Stimulated activated memory B cell treated with anti-CD40 and anti-IgM and Interleukin-4, amounts not matched to agents 10 μg/mL and 1 μg/mL and 100 μg/mL, for 72 hours (primary cell): ENCODE measurements at regions not wholly inside any gene's neighbourhood (a gene's known extent, or its start where the extent isn't known, plus 50 kb on each side); places are given as distances from the start of the nearest gene placed in this dataset.
"Not testable (repeated sequence)": the region's sequence is repeated elsewhere in the genome, so short reads cannot be mapped to it uniquely, and the experiment has no call there.

Experiments used
- ATAC-seq: fragments of 150-1000 bp; cut with Tn5 transposase; 2 replicates; pipeline ENCODE4 v1.10.0; 2021
- H3K27ac Mint-ChIP-seq: one replicate; pipeline ENCODE4 v1.8.0; 2022; ENCODE audit warnings: mild to moderate bottlenecking, mixed read lengths
- H3K27me3 Mint-ChIP-seq: one replicate; pipeline ENCODE4 v1.8.0; 2022; ENCODE audit warnings: mixed read lengths
- H3K36me3 Mint-ChIP-seq: one replicate; pipeline ENCODE4 v1.8.0; 2022; ENCODE audit warnings: mixed read lengths
- H3K4me1 Mint-ChIP-seq: one replicate; pipeline ENCODE4 v1.8.0; 2022; ENCODE audit warnings: mixed read lengths
- H3K4me3 Mint-ChIP-seq: one replicate; pipeline ENCODE4 v1.8.0; 2022; ENCODE audit warnings: mild to moderate bottlenecking, moderate library complexity, mixed read lengths
- H3K9me3 Mint-ChIP-seq: one replicate; pipeline ENCODE4 v1.8.0; 2022; ENCODE audit warnings: mixed read lengths

GRCh38 chr15:100766243-100767000 is 113.2 kb upstream of the ALDH1A3 start:
- Mint-ChIP-seq H3K4me3 (no peak overlapping the region), H3K4me1 (no peaks in the 10 kb centered on the region), H3K36me3 (no peaks in the 10 kb centered on the region), H3K27ac (no peak overlapping the region), H3K9me3 (no peaks in the 10 kb centered on the region), H3K27me3 (peaks cover 38% of the 10 kb centered on the region)
- no peak for ATAC-seq

- Mint-ChIP-seq H3K36me3 (no peaks in the 10 kb centered on the region), H3K4me3 (no peak overlapping the region), H3K27me3 (peaks cover 30% of the 10 kb centered on the region), H3K4me1 (no peaks in the 10 kb centered on the region), H3K27ac (no peak overlapping the region), H3K9me3 (no peaks in the 10 kb centered on the region)
- no peak for ATAC-seq
These were observed 112.4 kb upstream of the ALDH1A3 start for GRCh38 chr15:100767001-100767825.

DNA sequence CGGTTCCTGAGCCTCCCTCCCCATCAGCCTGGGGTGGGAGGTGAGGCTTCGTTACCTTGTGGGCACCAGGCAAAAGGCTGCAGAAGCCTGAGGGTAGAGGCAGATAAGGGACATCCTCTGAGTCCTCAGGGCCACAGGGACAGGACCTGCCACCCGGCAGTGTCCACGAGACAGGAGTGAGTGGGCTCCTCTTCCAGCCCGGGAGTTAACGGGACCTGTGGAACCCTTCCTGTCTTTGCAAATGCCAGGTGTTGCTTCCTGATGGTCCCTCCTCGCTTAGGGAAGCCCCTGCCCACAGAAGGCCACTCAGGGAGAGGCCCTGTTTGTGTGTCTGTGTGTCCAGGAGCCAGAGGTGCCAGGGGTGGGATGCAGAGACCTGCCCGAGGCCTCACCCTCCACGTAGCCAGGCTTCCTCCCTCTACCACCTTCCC is 111.1 kb upstream of the ALDH1A3 start:
- ATAC-seq: no peak
- Mint-ChIP-seq H3K9me3 (no peaks in the 10 kb centered on the region), H3K27ac (no peak overlapping the region), H3K36me3 (no peaks in the 10 kb centered on the region), H3K4me3 (no peak overlapping the region), H3K27me3 (peaks cover 18% of the 10 kb centered on the region), H3K4me1 (no peaks in the 10 kb centered on the region)

DNA sequence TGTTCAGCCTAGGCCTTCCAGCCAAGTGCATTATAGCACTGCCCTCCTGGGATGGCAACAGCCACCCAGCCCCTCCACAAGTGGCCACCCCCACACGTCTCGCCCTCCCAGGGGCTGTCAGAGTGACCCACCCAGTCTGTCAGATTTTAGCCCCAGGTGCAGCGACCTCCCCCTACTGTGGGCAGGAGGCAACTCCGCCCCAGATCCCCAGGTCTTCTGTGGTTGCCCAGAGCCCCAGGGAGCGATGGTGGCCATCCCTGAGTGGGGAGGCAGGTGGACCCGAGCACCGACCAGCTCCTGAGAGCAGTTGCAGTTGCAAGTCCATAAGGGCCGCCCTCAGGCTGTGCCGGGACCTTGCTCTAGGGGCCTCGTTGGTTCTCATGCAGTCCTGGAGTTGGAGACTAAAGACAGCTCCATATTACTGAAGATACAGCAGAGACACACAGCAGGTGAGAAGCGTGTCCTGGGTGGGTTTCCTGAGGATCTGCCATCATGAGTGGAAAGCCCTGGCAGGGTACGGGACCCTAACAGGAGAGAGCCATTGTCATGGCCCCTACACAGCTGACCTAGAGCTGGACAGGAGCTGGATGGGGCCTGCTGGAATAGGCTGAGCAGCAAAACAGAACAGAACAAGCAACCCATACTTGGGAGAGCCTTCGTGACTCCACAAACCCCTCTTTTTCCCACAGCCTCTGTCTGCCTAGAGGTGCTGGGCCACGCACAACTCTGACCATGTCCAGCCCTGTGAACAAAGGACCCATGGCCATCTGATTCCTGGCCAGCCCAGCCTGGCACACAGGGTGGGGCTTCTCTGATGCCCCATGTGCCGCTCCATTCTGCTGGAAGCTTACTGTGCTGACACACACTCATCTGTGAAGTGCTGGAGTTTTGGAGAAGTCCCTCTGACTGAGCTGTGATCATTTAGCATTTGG is 110.3 kb upstream of the ALDH1A3 start:
- H3K27me3 Mint-ChIP-seq: peaks cover 17% of the 10 kb centered on the region

DNA sequence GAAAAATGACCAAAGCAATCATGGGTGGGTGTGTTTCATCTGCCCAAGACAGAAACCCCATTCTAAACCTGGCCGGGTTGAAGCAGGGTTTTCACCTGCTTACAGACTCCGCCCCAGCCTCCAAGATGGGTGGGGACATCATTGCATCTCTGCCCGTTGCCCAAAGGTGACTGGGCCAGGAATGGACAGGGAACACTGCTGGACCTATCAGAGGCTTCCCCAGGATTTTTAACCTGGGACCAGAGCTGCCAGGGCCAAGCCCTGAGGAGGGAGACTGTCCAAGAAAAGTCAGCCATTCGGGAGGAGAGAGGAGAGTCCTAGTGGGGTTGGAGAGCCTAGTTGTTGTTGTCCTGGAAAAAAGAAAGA is 109.7 kb upstream of the ALDH1A3 start:
- Mint-ChIP-seq H3K9me3 (no peaks in the 10 kb centered on the region), H3K4me3 (no peak overlapping the region), H3K36me3 (no peaks in the 10 kb centered on the region), H3K27ac (no peak overlapping the region), H3K27me3 (peaks cover 17% of the 10 kb centered on the region), H3K4me1 (no peaks in the 10 kb centered on the region)
- ATAC-seq: no peak

More for the DNA sequence above, 110.3 kb upstream of the ALDH1A3 start:
- Mint-ChIP-seq H3K4me3 (no peak overlapping the region), H3K4me1 (no peaks in the 10 kb centered on the region), H3K9me3 (no peaks in the 10 kb centered on the region), H3K27ac (no peak overlapping the region), H3K36me3 (no peaks in the 10 kb centered on the region)
- no peak for ATAC-seq

GRCh38 chr15:100770661-100771584 is 108.7 kb upstream of the ALDH1A3 start:
- Mint-ChIP-seq H3K27me3 (peaks cover 8% of the 10 kb centered on the region), H3K27ac (no peak overlapping the region), H3K36me3 (no peaks in the 10 kb centered on the region), H3K4me1 (no peaks in the 10 kb centered on the region), H3K9me3 (peaks cover 2% of the 10 kb centered on the region), H3K4me3 (no peak overlapping the region)
- no peak for ATAC-seq

DNA sequence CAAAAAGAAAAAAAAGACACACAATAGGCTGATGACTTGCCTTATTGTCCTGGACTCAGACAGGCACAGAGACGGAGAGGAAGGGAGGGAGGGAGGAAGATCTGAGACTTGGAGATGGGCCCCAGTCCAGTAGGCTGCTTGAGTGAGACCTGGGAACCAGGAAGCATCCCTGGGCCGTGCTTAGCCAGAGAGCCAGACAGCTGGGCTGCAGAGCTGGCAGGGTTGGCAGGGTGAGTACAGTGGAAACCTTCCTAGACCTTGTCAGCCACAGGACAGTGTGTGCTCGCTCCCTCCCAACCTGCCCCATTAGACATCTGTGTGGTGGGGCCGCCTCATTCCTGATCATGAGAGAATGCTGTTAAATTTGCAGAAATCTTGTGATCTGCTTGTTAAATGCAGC is 107.9 kb upstream of the ALDH1A3 start:
- no peak overlapping the region for H3K4me3 Mint-ChIP-seq
- no peak for ATAC-seq
- no peaks in the 10 kb centered on the region for H3K27me3 Mint-ChIP-seq
- H3K27ac Mint-ChIP-seq: no peak overlapping the region
- H3K36me3 Mint-ChIP-seq: no peaks in the 10 kb centered on the region
- peaks cover 2% of the 10 kb centered on the region for H3K9me3 Mint-ChIP-seq
- no peaks in the 10 kb centered on the region for H3K4me1 Mint-ChIP-seq

GRCh38 chr15:100772478-100772877 is 107.2 kb upstream of the ALDH1A3 start:
- H3K27me3 Mint-ChIP-seq: no peaks in the 10 kb centered on the region
- no peak for ATAC-seq
- H3K27ac Mint-ChIP-seq: no peak overlapping the region
- H3K4me1 Mint-ChIP-seq: no peaks in the 10 kb centered on the region
- H3K4me3 Mint-ChIP-seq: no peak overlapping the region
- H3K36me3 Mint-ChIP-seq: no peaks in the 10 kb centered on the region
- H3K9me3 Mint-ChIP-seq: peaks cover 2% of the 10 kb centered on the region

DNA sequence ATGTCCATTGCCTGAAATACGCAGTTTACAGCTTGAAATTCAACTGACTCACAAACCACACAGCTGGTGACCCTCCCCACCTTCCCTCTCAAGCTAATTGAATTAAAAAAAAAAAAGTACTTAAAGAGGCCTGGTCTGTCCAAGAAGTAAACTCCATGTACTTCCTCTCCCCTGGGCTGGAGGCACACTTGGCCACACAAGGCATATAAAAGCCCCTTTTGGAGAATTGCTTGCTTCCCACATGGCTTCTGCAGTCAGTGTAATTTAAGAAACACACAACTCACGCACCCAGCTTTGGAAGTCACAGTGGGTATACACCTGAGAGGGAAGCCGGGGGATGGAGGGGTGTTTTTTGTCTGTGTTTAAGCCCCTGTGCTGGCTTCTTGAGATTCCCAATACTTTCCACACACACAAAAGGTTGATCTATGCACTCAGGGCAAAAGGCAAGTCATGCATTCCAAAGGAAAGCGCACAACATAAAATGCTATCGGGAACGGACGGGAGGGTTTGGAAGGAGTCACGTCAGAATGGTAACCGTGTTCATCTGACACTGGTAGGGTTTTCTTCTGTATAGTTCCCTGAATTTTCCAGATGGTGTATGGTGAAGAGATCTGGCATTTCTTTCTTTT is 106.6 kb upstream of the ALDH1A3 start:
- Mint-ChIP-seq H3K9me3 (peaks cover 2% of the 10 kb centered on the region), H3K36me3 (no peaks in the 10 kb centered on the region), H3K4me1 (no peaks in the 10 kb centered on the region), H3K27me3 (peaks cover 3% of the 10 kb centered on the region), H3K4me3 (no peak overlapping the region), H3K27ac (no peak overlapping the region)
- ATAC-seq: no peak

DNA sequence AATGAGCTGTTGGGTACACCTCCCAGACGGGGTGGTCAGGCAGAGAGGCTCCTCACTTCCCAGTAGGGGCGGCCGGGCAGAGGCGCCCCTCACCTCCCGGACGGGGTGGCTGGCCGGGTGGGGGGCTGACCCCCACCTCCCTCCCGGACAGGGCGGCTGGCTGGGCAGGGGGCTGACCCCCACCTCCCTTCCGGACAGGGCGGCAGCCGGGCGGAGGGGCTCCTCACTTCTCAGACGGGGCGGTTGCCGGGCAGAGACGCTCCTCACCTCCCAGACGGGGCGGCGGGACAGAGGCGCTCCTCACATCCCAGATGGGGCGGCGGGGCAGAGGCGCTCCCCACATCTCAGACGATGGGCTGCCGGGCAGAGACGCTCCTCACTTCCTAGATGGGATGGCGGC is 105.6 kb upstream of the ALDH1A3 start:
- H3K27me3 Mint-ChIP-seq, H3K36me3 Mint-ChIP-seq, H3K9me3 Mint-ChIP-seq: not testable (repeated sequence)

DNA sequence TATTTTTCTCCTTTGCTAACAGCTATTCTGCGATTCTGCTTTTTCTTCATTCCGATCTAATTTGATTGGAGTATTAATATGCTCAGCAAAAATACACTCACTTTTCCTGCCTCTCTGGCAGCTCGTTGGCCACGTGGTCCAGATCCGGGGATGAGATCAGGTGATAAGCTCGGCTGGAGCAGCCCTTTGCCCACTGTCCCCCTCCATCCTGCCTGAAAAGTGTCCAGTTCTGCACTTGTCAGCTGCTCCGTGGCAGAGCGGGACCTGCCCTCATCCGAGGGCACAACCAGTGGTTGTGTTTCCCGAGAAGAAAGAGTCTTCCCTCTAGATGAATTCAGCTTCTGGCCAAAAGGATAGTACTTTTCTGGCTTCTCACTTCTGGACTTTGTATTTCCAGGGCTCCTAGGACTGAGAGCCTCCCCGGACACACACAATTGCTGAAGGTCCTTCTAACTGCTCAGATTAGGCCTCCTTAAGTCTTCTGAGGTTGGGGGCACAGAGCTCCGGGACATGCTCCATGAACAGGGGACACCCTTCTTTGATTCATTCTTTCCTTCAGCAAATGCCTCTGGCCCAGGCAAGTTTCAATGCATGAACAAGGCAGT is 103.9 kb upstream of the ALDH1A3 start:
- Mint-ChIP-seq H3K27me3 (peaks cover 14% of the 10 kb centered on the region), H3K4me1 (no peaks in the 10 kb centered on the region), H3K36me3 (no peaks in the 10 kb centered on the region), H3K9me3 (peaks cover 2% of the 10 kb centered on the region), H3K27ac (no peak overlapping the region), H3K4me3 (no peak overlapping the region)
- no peak for ATAC-seq

More for the DNA sequence above, 105.6 kb upstream of the ALDH1A3 start:
- H3K27ac Mint-ChIP-seq, H3K4me1 Mint-ChIP-seq, ATAC-seq, H3K4me3 Mint-ChIP-seq: not testable (repeated sequence)

DNA sequence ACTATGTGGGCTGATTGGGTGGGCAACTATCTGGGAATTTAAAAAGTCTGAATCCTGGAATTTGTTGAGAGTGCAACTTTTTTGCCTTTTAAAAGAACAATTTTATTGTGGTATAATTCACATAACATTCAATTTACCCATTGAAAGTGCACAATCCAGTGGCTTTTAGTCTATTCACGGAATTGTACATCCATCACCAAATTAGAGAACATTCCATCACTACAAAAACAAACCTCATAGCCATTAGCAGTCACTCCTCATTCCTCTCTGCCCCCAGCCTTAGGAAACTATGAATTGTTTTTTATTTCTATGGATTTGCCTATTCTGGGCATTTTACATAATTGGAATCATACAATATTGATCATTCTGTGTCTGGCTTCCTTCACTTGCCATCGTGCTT is 101.8 kb upstream of the ALDH1A3 start:
- no peak for ATAC-seq
- Mint-ChIP-seq H3K27ac (no peak overlapping the region), H3K9me3 (peaks cover 2% of the 10 kb centered on the region), H3K4me3 (no peak overlapping the region), H3K36me3 (no peaks in the 10 kb centered on the region), H3K4me1 (no peaks in the 10 kb centered on the region), H3K27me3 (peaks cover 14% of the 10 kb centered on the region)

DNA sequence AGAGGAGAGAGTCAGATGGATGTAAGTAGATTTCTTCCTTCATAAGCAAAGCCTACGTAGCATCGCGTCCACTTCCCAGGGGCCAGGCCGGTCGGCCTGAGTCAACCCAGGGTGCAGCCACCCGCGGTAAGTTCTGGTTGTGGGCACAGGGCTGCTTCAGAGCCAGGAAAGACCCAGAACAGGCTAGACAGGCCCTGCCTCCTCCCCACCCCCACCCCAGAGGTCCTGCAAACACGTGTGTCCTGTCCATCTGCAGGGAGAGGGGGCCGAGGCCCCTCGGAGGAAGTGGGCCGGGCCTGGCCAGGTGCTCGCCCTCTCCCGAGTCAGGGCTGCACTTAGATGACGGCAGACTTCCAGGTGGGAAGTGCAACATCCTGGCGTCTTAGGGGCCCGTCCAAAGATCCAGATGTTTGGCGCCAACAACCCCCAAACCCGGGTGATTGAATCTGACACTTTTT is 100.8 kb upstream of the ALDH1A3 start:
- H3K4me1 Mint-ChIP-seq: no peaks in the 10 kb centered on the region

More for the DNA sequence above, 100.8 kb upstream of the ALDH1A3 start:
- Mint-ChIP-seq H3K9me3 (peaks cover 2% of the 10 kb centered on the region), H3K27ac (no peak overlapping the region), H3K27me3 (peaks cover 19% of the 10 kb centered on the region), H3K36me3 (no peaks in the 10 kb centered on the region), H3K4me3 (no peak overlapping the region)
- no peak for ATAC-seq
